ENCODE measurements at regions not wholly inside any gene's neighbourhood (a gene's known extent, or its start where the extent isn't known, plus 50 kb on each side); places are given as distances from the start of the nearest gene placed in this dataset.

DNA sequence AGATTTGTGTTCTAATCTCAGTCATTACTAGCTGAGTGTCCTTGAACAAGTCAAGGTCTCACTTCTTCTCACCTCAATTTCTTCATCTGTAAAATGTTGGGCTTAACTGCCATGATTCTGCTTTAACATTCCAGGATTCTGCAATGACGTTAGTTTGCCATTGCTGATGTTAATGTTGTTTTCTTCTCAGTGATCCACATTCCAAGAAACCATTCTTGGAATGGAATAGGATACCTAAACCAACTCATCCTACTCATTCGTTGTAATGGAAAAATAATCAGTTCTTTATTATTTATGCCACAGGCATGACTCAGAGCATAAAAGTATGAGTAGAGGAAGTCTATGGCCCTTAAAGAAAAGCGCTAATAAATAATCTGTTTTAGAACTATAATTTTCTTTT lies 140.2 kb upstream of the ETAA1 start:
- Histone ChIP-seq H3K4ac (ENCODE audit: low read depth, low read length) (no peak overlapping the region), H3K56ac (ENCODE audit: insufficient read length, low read depth, low read length) (no peak overlapping the region), H2BK5ac (ENCODE audit: insufficient read length, low read length) (no peak overlapping the region), H2BK12ac (ENCODE audit: insufficient read length, low read depth, low read length) (no peak overlapping the region), H4K8ac (replicated peaks; ENCODE audit: insufficient read length, low read depth, low read length) (no peak overlapping the region), H3K27ac (ENCODE audit: insufficient read length, low read depth, low read length) (no peak overlapping the region), H3K9ac (ENCODE audit: extremely low read depth, insufficient read length, low read length) (no peak overlapping the region), H2BK15ac (ENCODE audit: low read depth, low read length) (no peak overlapping the region), H4K91ac (ENCODE audit: insufficient read length, low read depth, low read length) (no peak overlapping the region), H4K5ac (ENCODE audit: insufficient read length, low read depth, low read length) (no peak overlapping the region), H2BK120ac (ENCODE audit: low read depth, low read length, poor library complexity, severe bottlenecking) (no peak overlapping the region), H2AK5ac (ENCODE audit: insufficient read length, low read length) (no peak overlapping the region), H4K20me1 (ENCODE audit: control insufficient read depth, insufficient read depth, insufficient read length) (no peaks in the 10 kb centered on the region), H3K4me1 (ENCODE audit: insufficient read depth, low read length) (no peaks in the 10 kb centered on the region), H2BK20ac (ENCODE audit: low read depth, low read length, poor library complexity, severe bottlenecking) (no peak overlapping the region), H3K79me1 (ENCODE audit: insufficient read depth, low read depth, low read length, poor library complexity, severe bottlenecking) (no peaks in the 10 kb centered on the region), H3K9me3 (ENCODE audit: control insufficient read depth, low read depth, low read length) (no peaks in the 10 kb centered on the region), H3K4me2 (ENCODE audit: insufficient read depth, insufficient read length, low read length) (no peak overlapping the region), H3K23ac (ENCODE audit: insufficient read length, low read depth, low read length) (no peak overlapping the region), H3K18ac (ENCODE audit: insufficient read length, low read depth, low read length) (no peak overlapping the region), H3K27me3 (ENCODE audit: insufficient read depth, low read length) (no peaks in the 10 kb centered on the region; the same call in 1 of the 2 replicates), H3K14ac (ENCODE audit: insufficient read depth, low read length) (no peak overlapping the region), H3K23me2 (ENCODE audit: insufficient read length, low read depth, low read length, poor library complexity, severe bottlenecking) (no peaks in the 10 kb centered on the region), H3T11ph (ENCODE audit: low read length) (no peak overlapping the region), H3K79me2 (ENCODE audit: insufficient read depth, low read length) (no peaks in the 10 kb centered on the region), H2AFZ (ENCODE audit: low read length) (no peak overlapping the region)
- WGBS (ENCODE audit: extremely low coverage, insufficient read length, low lambda C conversion rate): no CpG with 5 or more reads among the region's 3 CpGs
- Mint-ChIP-seq H3K4me1 (no peaks in the 10 kb centered on the region), H3K27ac (no peak overlapping the region), H3K9me3 (no peaks in the 10 kb centered on the region), H3K27me3 (ENCODE audit: low read depth) (no peaks in the 10 kb centered on the region), H3K36me3 (ENCODE audit: insufficient read depth in 1 of 3, low read depth in 3 of 3) (no peaks in the 10 kb centered on the region), H3K4me3 (no peak overlapping the region)
- no peak for DNase-seq
- TF ChIP-seq, protein P1, sequence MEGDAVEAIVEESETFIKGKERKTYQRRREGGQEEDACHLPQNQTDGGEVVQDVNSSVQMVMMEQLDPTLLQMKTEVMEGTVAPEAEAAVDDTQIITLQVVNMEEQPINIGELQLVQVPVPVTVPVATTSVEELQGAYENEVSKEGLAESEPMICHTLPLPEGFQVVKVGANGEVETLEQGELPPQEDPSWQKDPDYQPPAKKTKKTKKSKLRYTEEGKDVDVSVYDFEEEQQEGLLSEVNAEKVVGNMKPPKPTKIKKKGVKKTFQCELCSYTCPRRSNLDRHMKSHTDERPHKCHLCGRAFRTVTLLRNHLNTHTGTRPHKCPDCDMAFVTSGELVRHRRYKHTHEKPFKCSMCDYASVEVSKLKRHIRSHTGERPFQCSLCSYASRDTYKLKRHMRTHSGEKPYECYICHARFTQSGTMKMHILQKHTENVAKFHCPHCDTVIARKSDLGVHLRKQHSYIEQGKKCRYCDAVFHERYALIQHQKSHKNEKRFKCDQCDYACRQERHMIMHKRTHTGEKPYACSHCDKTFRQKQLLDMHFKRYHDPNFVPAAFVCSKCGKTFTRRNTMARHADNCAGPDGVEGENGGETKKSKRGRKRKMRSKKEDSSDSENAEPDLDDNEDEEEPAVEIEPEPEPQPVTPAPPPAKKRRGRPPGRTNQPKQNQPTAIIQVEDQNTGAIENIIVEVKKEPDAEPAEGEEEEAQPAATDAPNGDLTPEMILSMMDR (conservative IDR thresholded peaks at IDR 0.05): no peak

Data from H9 (cell line).